ENCODE measurements at regions not wholly inside any gene's neighbourhood (a gene's known extent, or its start where the extent isn't known, plus 50 kb on each side); places are given as distances from the start of the nearest gene placed in this dataset.
"Not testable (repeated sequence)": the region's sequence is repeated elsewhere in the genome, so short reads cannot be mapped to it uniquely, and the experiment has no call there.

- no peak overlapping the region for H3K27ac ChIP-seq
- H3K36me3 ChIP-seq: no peaks in the 10 kb centered on the region
- no peaks in the 10 kb centered on the region for H3K9me3 ChIP-seq (ENCODE audit: severe bottlenecking)
- no peak for DNase-seq
- H3K4me3 ChIP-seq (ENCODE audit: low read depth, low read length): no peak overlapping the region
- peaks cover 39% of the 10 kb centered on the region for H3K27me3 ChIP-seq (ENCODE audit: insufficient read depth, low read depth, severe bottlenecking)
- TF ChIP-seq, protein P1, sequence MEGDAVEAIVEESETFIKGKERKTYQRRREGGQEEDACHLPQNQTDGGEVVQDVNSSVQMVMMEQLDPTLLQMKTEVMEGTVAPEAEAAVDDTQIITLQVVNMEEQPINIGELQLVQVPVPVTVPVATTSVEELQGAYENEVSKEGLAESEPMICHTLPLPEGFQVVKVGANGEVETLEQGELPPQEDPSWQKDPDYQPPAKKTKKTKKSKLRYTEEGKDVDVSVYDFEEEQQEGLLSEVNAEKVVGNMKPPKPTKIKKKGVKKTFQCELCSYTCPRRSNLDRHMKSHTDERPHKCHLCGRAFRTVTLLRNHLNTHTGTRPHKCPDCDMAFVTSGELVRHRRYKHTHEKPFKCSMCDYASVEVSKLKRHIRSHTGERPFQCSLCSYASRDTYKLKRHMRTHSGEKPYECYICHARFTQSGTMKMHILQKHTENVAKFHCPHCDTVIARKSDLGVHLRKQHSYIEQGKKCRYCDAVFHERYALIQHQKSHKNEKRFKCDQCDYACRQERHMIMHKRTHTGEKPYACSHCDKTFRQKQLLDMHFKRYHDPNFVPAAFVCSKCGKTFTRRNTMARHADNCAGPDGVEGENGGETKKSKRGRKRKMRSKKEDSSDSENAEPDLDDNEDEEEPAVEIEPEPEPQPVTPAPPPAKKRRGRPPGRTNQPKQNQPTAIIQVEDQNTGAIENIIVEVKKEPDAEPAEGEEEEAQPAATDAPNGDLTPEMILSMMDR (IDR thresholded peaks at IDR 0.05; ENCODE audit: low read depth, low read length): no peak
Observed at GRCh38 chr12:107853479-107853878, 79.0 kb downstream of the ASCL4 start.

DNA sequence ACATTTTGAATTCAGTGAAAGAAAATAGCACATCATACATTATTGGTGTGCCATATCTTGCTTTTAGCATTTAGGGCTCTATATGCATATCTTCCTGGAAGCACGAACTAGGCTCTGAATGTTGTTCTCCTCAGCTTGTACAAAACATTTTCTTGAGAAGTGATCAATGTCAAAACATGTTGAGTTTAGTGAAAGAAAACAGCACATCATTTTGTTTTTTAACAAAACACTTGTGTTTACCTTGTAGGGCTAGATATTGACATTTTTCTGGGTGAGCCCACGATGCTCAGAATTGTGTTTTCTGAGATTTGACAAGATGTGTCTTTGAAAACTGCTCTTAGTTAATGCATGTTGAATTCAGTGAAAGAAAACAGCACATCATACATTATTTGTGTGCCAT is 81.0 kb downstream of the ASCL4 start:
- no peak overlapping the region for H3K4me3 ChIP-seq (ENCODE audit: low read depth, low read length)
- H3K27me3 ChIP-seq (ENCODE audit: insufficient read depth, low read depth, severe bottlenecking): peaks cover 37% of the 10 kb centered on the region
- H3K9me3 ChIP-seq (ENCODE audit: severe bottlenecking): no peaks in the 10 kb centered on the region
- H3K36me3 ChIP-seq: no peaks in the 10 kb centered on the region
- TF ChIP-seq, protein P1 (IDR thresholded peaks at IDR 0.05; ENCODE audit: low read depth, low read length): no peak
- no peak overlapping the region for H3K27ac ChIP-seq
- no peak for DNase-seq

DNA sequence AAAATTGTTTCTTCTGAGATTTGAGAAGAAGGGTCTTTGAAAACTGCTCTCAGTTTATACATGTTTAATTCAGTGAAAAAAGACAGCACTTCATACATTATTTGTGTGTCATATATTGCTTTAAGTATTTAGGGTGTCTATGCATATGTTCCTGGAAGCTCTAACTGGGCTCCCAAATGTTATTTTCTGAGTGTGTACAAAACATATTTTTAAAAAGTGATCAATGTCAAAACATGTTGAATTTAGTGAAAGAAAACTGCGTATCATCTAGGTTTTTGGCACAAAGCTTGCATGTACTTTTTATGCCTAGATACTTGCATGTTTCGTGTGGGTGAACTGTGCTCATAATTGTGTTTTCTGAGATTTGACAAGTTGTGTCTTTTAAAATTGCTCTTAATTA is 81.6 kb downstream of the ASCL4 start:
- no peaks in the 10 kb centered on the region for H3K36me3 ChIP-seq
- no peak overlapping the region for H3K27ac ChIP-seq
- H3K27me3 ChIP-seq (ENCODE audit: insufficient read depth, low read depth, severe bottlenecking): peaks cover 37% of the 10 kb centered on the region
- no peak for DNase-seq
- H3K9me3 ChIP-seq (ENCODE audit: severe bottlenecking): no peaks in the 10 kb centered on the region
- H3K4me3 ChIP-seq (ENCODE audit: low read depth, low read length): no peak overlapping the region
- TF ChIP-seq, protein P1 (IDR thresholded peaks at IDR 0.05; ENCODE audit: low read depth, low read length): no peak

DNA sequence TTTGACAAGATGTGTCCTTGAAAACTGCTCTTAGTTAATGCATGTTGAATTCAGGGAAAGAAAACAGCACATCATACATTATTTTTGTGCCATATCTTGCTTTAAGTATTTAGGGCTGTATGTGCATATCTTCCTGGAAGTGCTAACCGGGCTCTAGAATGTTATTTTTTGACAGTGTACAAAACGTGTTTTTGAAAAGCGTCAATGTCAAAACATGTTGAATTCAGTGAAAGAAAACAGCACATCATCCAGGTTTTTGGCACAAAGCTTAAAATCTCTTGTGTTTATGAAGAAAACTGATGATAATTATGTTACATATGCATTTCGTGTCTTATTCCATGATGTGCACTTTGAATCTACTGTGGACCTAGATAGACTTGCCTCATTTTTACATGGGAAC is 82.7 kb downstream of the ASCL4 start:
- Histone ChIP-seq H3K27me3 (ENCODE audit: insufficient read depth, low read depth, severe bottlenecking) (peaks cover 37% of the 10 kb centered on the region), H3K4me3 (ENCODE audit: low read depth, low read length) (no peak overlapping the region), H3K36me3 (no peaks in the 10 kb centered on the region), H3K27ac (no peak overlapping the region), H3K9me3 (ENCODE audit: severe bottlenecking) (no peaks in the 10 kb centered on the region)
- no peak for DNase-seq
- TF ChIP-seq, protein P1 (IDR thresholded peaks at IDR 0.05; ENCODE audit: low read depth, low read length): no peak

GRCh38 chr12:107859367-107859766 is 84.9 kb downstream of the ASCL4 start:
- no peaks in the 10 kb centered on the region for H3K9me3 ChIP-seq (ENCODE audit: severe bottlenecking)
- no peaks in the 10 kb centered on the region for H3K36me3 ChIP-seq
- peaks cover 45% of the 10 kb centered on the region for H3K27me3 ChIP-seq (ENCODE audit: insufficient read depth, low read depth, severe bottlenecking)
- TF ChIP-seq, protein P1 (IDR thresholded peaks at IDR 0.05; ENCODE audit: low read depth, low read length): no peak
- no peak overlapping the region for H3K4me3 ChIP-seq (ENCODE audit: low read depth, low read length)
- DNase-seq: no peak
- no peak overlapping the region for H3K27ac ChIP-seq

DNA sequence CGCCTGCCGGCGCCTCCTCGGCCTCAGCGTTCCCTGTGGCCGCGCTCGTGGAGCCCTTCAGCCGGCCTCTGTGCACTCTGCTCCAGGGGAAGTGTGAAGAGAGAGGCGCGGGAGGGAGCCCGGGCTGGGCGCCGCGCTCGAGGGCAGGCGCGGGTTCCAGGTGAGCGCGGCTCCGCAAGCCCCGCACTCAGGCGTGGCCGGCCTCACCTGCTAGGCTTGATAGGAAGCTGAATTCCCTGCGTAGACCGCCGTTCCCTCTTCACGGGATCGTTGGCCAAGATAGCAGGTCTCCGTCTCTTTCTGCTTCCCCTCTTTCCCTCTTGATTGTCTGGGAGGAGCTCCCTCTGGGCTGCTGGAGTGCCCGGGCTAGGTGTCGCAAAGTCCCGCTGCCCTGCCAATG is 89.7 kb downstream of the ASCL4 start:
- TF ChIP-seq, protein P1 (IDR thresholded peaks at IDR 0.05; ENCODE audit: low read depth, low read length): no peak
- no peak for DNase-seq
- Histone ChIP-seq H3K27me3 (ENCODE audit: insufficient read depth, low read depth, severe bottlenecking) (peaks cover 37% of the 10 kb centered on the region), H3K27ac (no peak overlapping the region), H3K4me3 (ENCODE audit: low read depth, low read length) (no peak overlapping the region), H3K36me3 (no peaks in the 10 kb centered on the region), H3K9me3 (ENCODE audit: severe bottlenecking) (no peaks in the 10 kb centered on the region)

- H3K4me3 ChIP-seq (ENCODE audit: low read depth, low read length); H3K27ac ChIP-seq; H3K36me3 ChIP-seq; DNase-seq; H3K9me3 ChIP-seq (ENCODE audit: severe bottlenecking): not testable (repeated sequence)
- H3K27me3 ChIP-seq (ENCODE audit: insufficient read depth, low read depth, severe bottlenecking): peaks cover 32% of the 10 kb centered on the region
Observed at GRCh38 chr12:107864727-107865126, 90.2 kb downstream of the ASCL4 start.
